ENCODE measurements at regions not wholly inside any gene's neighbourhood (a gene's known extent, or its start where the extent isn't known, plus 50 kb on each side); places are given as distances from the start of the nearest gene placed in this dataset.

- no peak overlapping the region for H4K8ac ChIP-seq (ENCODE audit: low read depth in 2 of 2, low read length in 2 of 2)
- no peak overlapping the region for H4K5ac ChIP-seq (ENCODE audit: low read depth, low read length)
- H2BK120ac ChIP-seq (ENCODE audit: low read depth, low read length) = no peak overlapping the region
- no peaks in the 10 kb centered on the region for H3K36me3 ChIP-seq (ENCODE audit: control insufficient read depth, insufficient read depth, low read length)
- no peak overlapping the region for H2BK5ac ChIP-seq (ENCODE audit: low read depth, low read length, poor library complexity, severe bottlenecking)
- H3K56ac ChIP-seq (ENCODE audit: extremely low read depth, insufficient read depth, low read length) = no peak overlapping the region
- ChIA-PET POLR2A (ENCODE audit: unreplicated experiment) (no interaction called here), CTCF (no interaction called here)
- no peak overlapping the region for H2BK20ac ChIP-seq (ENCODE audit: low read depth, low read length)
- H3K9me3 ChIP-seq (ENCODE audit: control insufficient read depth, insufficient read depth, low read length) = peaks cover 8% of the 10 kb centered on the region; the same call in 1 of the 2 replicates
- in situ Hi-C loops (cut with MboI; ENCODE audit: low sequenced_read_pairs) = no loop called here
- H3K4me3 ChIP-seq (ENCODE audit: insufficient read depth, low read depth, low read length) = no peak overlapping the region
- no TSS peak for BruUV-seq (replicated peaks)
- H2BK15ac ChIP-seq (ENCODE audit: low read depth, low read length) = no peak overlapping the region
- no CpG with 5 or more reads among the region's 3 CpGs for WGBS, 2 experiments (ENCODE audit: extremely low coverage in 2 of 2, insufficient read length in 1 of 2)
- dilution Hi-C loops (cut with HindIII; ENCODE audit: low sequenced_read_pairs, unreplicated experiment) = no loop called here
- no peaks in the 10 kb centered on the region for H4K20me1 ChIP-seq (ENCODE audit: insufficient read depth, low read length)
- no peak overlapping the region for H3K27ac ChIP-seq (ENCODE audit: insufficient read depth, low read length)
- H3K4me1 ChIP-seq (ENCODE audit: control insufficient read depth, insufficient read depth, low read length) = no peaks in the 10 kb centered on the region
- H2AFZ ChIP-seq (replicated peaks; ENCODE audit: low read length, poor library complexity) = no peak overlapping the region
- no peak overlapping the region for H2AK5ac ChIP-seq (ENCODE audit: low read depth, low read length)
- no peak overlapping the region for H4K91ac ChIP-seq (ENCODE audit: insufficient read depth, low read depth, low read length)
- H2AK9ac ChIP-seq (replicated peaks; ENCODE audit: low read depth, low read length, poor library complexity) = no peak overlapping the region
- no peak overlapping the region for H3K18ac ChIP-seq (ENCODE audit: low read depth, low read length)
- intact Hi-C loops (cut with micrococcal nuclease) = no loop called here
- TF ChIP-seq ELK1 (IDR thresholded peaks at IDR 0.05; ENCODE audit: borderline replicate concordance, low read depth, low read length) = no peak
- no peak for TF ChIP-seq FOS (IDR thresholded peaks at IDR 0.05; ENCODE audit: low read depth, low read length)
- no peak for TF ChIP-seq MAZ (IDR thresholded peaks at IDR 0.05; ENCODE audit: borderline replicate concordance, low read depth, low read length)
- TF ChIP-seq RFX5 (IDR thresholded peaks at IDR 0.05; ENCODE audit: low read depth, low read length) = no peak
- TF ChIP-seq RAD21 (IDR thresholded peaks at IDR 0.05; ENCODE audit: low read length) = no peak
- TF ChIP-seq MAFK (IDR thresholded peaks at IDR 0.05; ENCODE audit: low read depth, low read length) = no peak
- no peak for TF ChIP-seq RCOR1 (IDR thresholded peaks at IDR 0.05; ENCODE audit: insufficient replicate concordance, low read length)
- TF ChIP-seq CTCF (conservative IDR thresholded peaks at IDR 0.05; ENCODE audit: low read depth, low read length) = no peak
- TF ChIP-seq USF2 (IDR thresholded peaks at IDR 0.05; ENCODE audit: low read depth, low read length) = no peak
- H3K4me2 ChIP-seq (ENCODE audit: low read depth, low read length) = no peak overlapping the region
- no peaks in the 10 kb centered on the region for H3K9me1 ChIP-seq (ENCODE audit: insufficient read depth, low read length)
- no peak overlapping the region for H3K14ac ChIP-seq (replicated peaks; ENCODE audit: low read depth, low read length)
- DNase-seq (no peak), ATAC-seq (ENCODE audit: low read depth) (no peak)
- no peak overlapping the region for H3K23ac ChIP-seq (ENCODE audit: low read depth, low read length)
- H3K27me3 ChIP-seq (ENCODE audit: control insufficient read depth, insufficient read depth, low read length) = no peaks in the 10 kb centered on the region
- H3K4ac ChIP-seq (ENCODE audit: low read depth, low read length) = no peak overlapping the region
- H3K79me1 ChIP-seq (ENCODE audit: low read depth in 1 of 2, low read length in 2 of 2) = no peaks in the 10 kb centered on the region
- no peak overlapping the region for H3K9ac ChIP-seq (ENCODE audit: low read depth, low read length)
Measured at GRCh38 chr2:137776697-137777096, 187.6 kb upstream of the HNMT start.

Data from IMR-90 (cell line).